Psoas muscle (tissue), 7 donors: ENCODE measurements at regions not wholly inside any gene's neighbourhood (a gene's known extent, or its start where the extent isn't known, plus 50 kb on each side); places are given as distances from the start of the nearest gene placed in this dataset.

ENCODE experiments used
- ATAC-seq, 4 donors: fragments of 200-7000 bp; cut with Tn5 transposase; one replicate each; pipeline ENCODE4 v1.9.1; 2020; ENCODE audit warnings: moderate library complexity in 3 of 4, mild to moderate bottlenecking in 2 of 4
- DNase-seq, 2 donors: peaks; one replicate each; pipeline ENCODE4 v3.0.0-alpha.2; 2020
- H3K27ac ChIP-seq: fragments of 200-600 bp; one replicate; pipeline ENCODE4 v1.8.0; 2022
- H3K27me3 ChIP-seq, 3 donors: fragments of 200-600 bp in 1 of 3; one replicate each; pipeline versions ENCODE4 v1.6.1 to v1.8.0; 2013 to 2022; ENCODE audit warnings: low read length in 2 of 3, mild to moderate bottlenecking in 2 of 3, moderate library complexity in 1 of 3; ENCODE audit not compliant: insufficient read depth in 3 of 3
- H3K36me3 ChIP-seq, 2 donors: fragments of 200-600 bp in 1 of 2; one replicate each; pipeline versions ENCODE4 v1.6.1 to v1.8.0; 2013 to 2022; ENCODE audit warnings: low read depth in 1 of 2, mild to moderate bottlenecking in 1 of 2, moderate library complexity in 1 of 2; ENCODE audit not compliant: insufficient read depth in 1 of 2
- H3K4me1 ChIP-seq: fragments of 200-600 bp; one replicate; pipeline ENCODE4 v1.8.0; 2022
- H3K4me3 ChIP-seq: fragments of 200-600 bp; one replicate; pipeline ENCODE4 v1.8.0; 2022; ENCODE audit warnings: mild to moderate bottlenecking
- H3K9me3 ChIP-seq: fragments of 200-600 bp; one replicate; pipeline ENCODE4 v1.8.0; 2022
- CTCF ChIP-seq: fragments of 200-600 bp; IDR thresholded peaks from one replicate; pipeline ENCODE4 v1.8.0; 2022; ENCODE audit warnings: antibody characterized with exemption
- WGBS, 3 donors: extraction: QIAGEN DNeasy Blood & Tissue Kit; methylation state at CpG; one replicate each; pipeline versions ENCODE4 v1.1.6 to v1.1.7; 2013; 5-methylcytosine and 5-hydroxymethylcytosine counted together
- intact Hi-C, 2 donors: fragments of 100-400 bp; cut with DNase I; formaldehyde crosslinking; loops; one replicate each; pipeline versions ENCODE4 v1.11.0 to v1.14.2; 2022
- donor health status: healthy with polysubstance abuse.
- donor health status: DM: no; HTN: no; CAD: no; lungs with moderate emphysema.
- donor health status: Bipolar disorder and iron deficiency.
- donor health status: healthy.
- donor health status: DM: yes; HTN: yes; CAD: no.
- donor health status: DM: no; HTN: no; CAD: no.
- donor health status: DM: yes; HTN: yes; CAD: no.

- H3K9me3 ChIP-seq, result no peaks in the 10 kb centered on the region
- no peaks in the 10 kb centered on the region for H3K27me3 ChIP-seq
- 79% methylated on average over 3 of the region's 3 CpGs for WGBS, 3 donors
- H3K36me3 ChIP-seq, result no peaks in the 10 kb centered on the region
- no peak overlapping the region for H3K27ac ChIP-seq
- no peak overlapping the region for H3K4me3 ChIP-seq
- TF ChIP-seq CTCF, result no peak
- DNase-seq (no peak), ATAC-seq (no peak)
- intact Hi-C loops, result no loop called here
- no peaks in the 10 kb centered on the region for H3K4me1 ChIP-seq
Measured at GRCh38 chr16:6427621-6428020, 905.0 kb upstream of the RBFOX1 start.

GRCh38 chr16:6407596-6407995 lies 925.0 kb upstream of the RBFOX1 start:
- Histone ChIP-seq H3K27ac (no peak overlapping the region), H3K4me3 (no peak overlapping the region), H3K4me1 (no peaks in the 10 kb centered on the region), H3K9me3 (no peaks in the 10 kb centered on the region), H3K27me3 (no peaks in the 10 kb centered on the region), H3K36me3 (no peaks in the 10 kb centered on the region)
- DNase-seq (no peak), ATAC-seq (no peak)
- intact Hi-C loops, result loop anchor here in 1 of 2 donors (10.0 kb wide), 1 partner anchor 57 kb away; no protein-coding TSS in a partner anchor
- 77 to 84% (median 79%) methylated on average over 3 of the region's 3 CpGs for WGBS, 3 donors
- no peak for TF ChIP-seq CTCF

- no peak for ATAC-seq
- no peak for DNase-seq
- Histone ChIP-seq H3K4me3 (no peak overlapping the region), H3K4me1 (no peaks in the 10 kb centered on the region), H3K36me3 (no peaks in the 10 kb centered on the region), H3K27me3 (no peaks in the 10 kb centered on the region), H3K9me3 (no peaks in the 10 kb centered on the region), H3K27ac (no peak overlapping the region)
- 41 to 48% (median 46%) methylated on average over 1 of the region's 1 CpG for WGBS, 3 donors
- TF ChIP-seq CTCF, result no peak
- intact Hi-C loops, result loop anchor here in 1 of 2 donors (10.0 kb wide), 1 partner anchor 59 kb away; no protein-coding TSS in a partner anchor
Measured at GRCh38 chr16:6406028-6406427, 926.6 kb upstream of the RBFOX1 start.

DNA sequence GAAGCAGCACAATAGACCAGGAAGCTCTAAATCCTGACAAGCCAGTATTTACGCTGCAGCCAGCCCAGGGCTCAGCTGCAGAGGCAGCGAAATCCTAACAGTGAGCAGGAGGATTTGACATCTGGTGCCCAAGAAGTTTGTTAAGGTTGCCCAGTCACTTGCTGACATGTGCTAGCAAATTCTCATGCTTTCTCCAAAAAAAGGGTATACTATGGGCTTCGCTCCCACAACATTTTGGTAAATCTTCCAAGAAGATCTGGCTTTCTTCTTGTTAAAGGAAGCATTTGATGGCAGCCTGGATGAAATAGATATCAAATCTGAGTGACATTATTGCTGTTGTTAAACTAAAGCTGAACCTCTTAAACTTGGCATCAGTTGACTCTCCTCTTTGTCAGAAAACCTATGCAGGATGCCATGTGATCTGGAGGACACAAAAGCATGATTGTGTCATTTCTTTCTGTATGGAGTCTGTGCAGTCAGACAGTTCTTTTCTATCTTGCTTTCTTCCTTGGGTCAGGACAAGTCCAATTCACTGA lies 949.7 kb upstream of the RBFOX1 start:
- Histone ChIP-seq H3K27ac (no peak overlapping the region), H3K27me3 (no peaks in the 10 kb centered on the region), H3K4me3 (no peak overlapping the region), H3K9me3 (no peaks in the 10 kb centered on the region), H3K4me1 (no peaks in the 10 kb centered on the region), H3K36me3 (no peaks in the 10 kb centered on the region)
- TF ChIP-seq CTCF, result no peak
- intact Hi-C loops, result no loop called here
- ATAC-seq (no peak), DNase-seq (no peak)
- WGBS, 3 donors, result 64 to 75% (median 73%) methylated on average over 3 of the region's 3 CpGs

GRCh38 chr16:6381896-6382295 lies 950.7 kb upstream of the RBFOX1 start:
- H3K9me3 ChIP-seq, result no peaks in the 10 kb centered on the region
- WGBS, 3 donors, result 70 to 83% (median 74%) methylated on average over 6 of the region's 6 CpGs
- H3K4me3 ChIP-seq, result no peak overlapping the region
- DNase-seq (no peak), ATAC-seq (no peak)
- intact Hi-C loops, result no loop called here
- TF ChIP-seq CTCF, result no peak
- H3K27me3 ChIP-seq, result no peaks in the 10 kb centered on the region
- no peaks in the 10 kb centered on the region for H3K36me3 ChIP-seq
- H3K27ac ChIP-seq, result no peak overlapping the region
- no peaks in the 10 kb centered on the region for H3K4me1 ChIP-seq
